NCI-H524 treated with DMSO at 0.1 percent for 48 hours (cell line): ENCODE measurements at regions not wholly inside any gene's neighbourhood (a gene's known extent, or its start where the extent isn't known, plus 50 kb on each side); places are given as distances from the start of the nearest gene placed in this dataset.
A peak's percentile ranks its signal among the peaks of the same experiment; 100 is the strongest.

Experiments
- DNase-seq: peaks from one replicate; lab custom pipeline; 2025; lab: John Stamatoyannopoulos, UW

- DNase-seq: no peak
These were observed 86.4 kb upstream of the ALDH1L1 start for GRCh38 chr3:126266850-126267168.

- DNase-seq: no peak
These were observed 86.0 kb upstream of the ALDH1L1 start for GRCh38 chr3:126266291-126266840.

GRCh38 chr3:126264952-126265351, 84.6 kb upstream of the ALDH1L1 start:
- DNase-seq: no peak

- peak; percentile 86 for DNase-seq
These were observed 84.0 kb upstream of the ALDH1L1 start for GRCh38 chr3:126264381-126264780.

GRCh38 chr3:126263971-126264370, 83.6 kb upstream of the ALDH1L1 start:
- DNase-seq: no peak

GRCh38 chr3:126263539-126263938, 83.2 kb upstream of the ALDH1L1 start:
- DNase-seq: no peak

GRCh38 chr3:126262227-126262626, 81.8 kb upstream of the ALDH1L1 start:
- DNase-seq: no peak

- no peak for DNase-seq
These were observed 80.7 kb upstream of the ALDH1L1 start for GRCh38 chr3:126261037-126261436.

GRCh38 chr3:126259411-126260391, 79.3 kb upstream of the ALDH1L1 start:
- no peak for DNase-seq

GRCh38 chr3:126258670-126259069, 78.3 kb upstream of the ALDH1L1 start:
- no peak for DNase-seq

- DNase-seq: no peak
These were observed 77.6 kb upstream of the ALDH1L1 start for GRCh38 chr3:126257984-126258383.

- DNase-seq: no peak
These were observed 76.8 kb upstream of the ALDH1L1 start for GRCh38 chr3:126257174-126257573.

GRCh38 chr3:126256251-126256650, 75.9 kb upstream of the ALDH1L1 start:
- no peak for DNase-seq

- no peak for DNase-seq
These were observed 72.7 kb upstream of the ALDH1L1 start for GRCh38 chr3:126253072-126253471.

- DNase-seq: no peak
These were observed 72.0 kb upstream of the ALDH1L1 start for GRCh38 chr3:126252373-126252772.

GRCh38 chr3:126245811-126246727, 65.7 kb upstream of the ALDH1L1 start:
- no peak for DNase-seq
